ENCODE measurements at regions not wholly inside any gene's neighbourhood (a gene's known extent, or its start where the extent isn't known, plus 50 kb on each side); places are given as distances from the start of the nearest gene placed in this dataset.

DNA sequence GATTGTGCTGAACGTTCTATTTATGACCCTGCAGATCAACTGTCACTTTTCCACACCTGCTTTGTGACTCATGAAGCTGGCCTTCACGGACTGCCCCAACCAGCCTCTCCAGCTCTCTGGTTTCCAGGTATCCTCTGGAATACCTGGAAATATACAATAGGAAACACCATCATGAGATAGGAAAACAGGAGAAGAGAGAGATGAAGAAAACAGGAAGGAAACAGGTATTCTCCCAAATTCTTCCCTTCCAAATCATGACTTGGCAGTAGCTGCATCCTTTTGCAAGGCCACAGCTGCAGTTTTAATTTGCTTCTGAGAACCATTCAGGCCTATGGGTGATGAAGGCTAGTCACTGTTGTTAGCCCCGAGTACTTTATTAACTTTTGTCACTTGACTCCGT is 909.1 kb downstream of the EPHA3 start:
- Histone ChIP-seq H3K9me3 (ENCODE audit: low read depth) (no peaks in the 10 kb centered on the region), H3K36me3 (no peaks in the 10 kb centered on the region), H3F3A (ENCODE audit: low read depth) (no peaks in the 10 kb centered on the region), H3K27me3 (no peaks in the 10 kb centered on the region), H3K79me2 (ENCODE audit: low read depth) (no peaks in the 10 kb centered on the region), H3K4me2 (no peak overlapping the region), H4K20me1 (ENCODE audit: low read depth) (no peaks in the 10 kb centered on the region), H2AFZ (replicated peaks) (no peak overlapping the region), H3K4me1 (peaks cover 11% of the 10 kb centered on the region), H3K4me3 (no peak overlapping the region), H3K27ac (no peak overlapping the region), H3K9ac (no peak overlapping the region)
- Mint-ChIP-seq H3K27me3 (ENCODE audit: insufficient read depth, low read depth) (peaks cover 8% of the 10 kb centered on the region), H3K36me3 (peaks cover 5% of the 10 kb centered on the region), H3K27ac (peak overlapping the region; percentile 88), H3K4me3 (no peak overlapping the region), H3K4me1 (peaks cover 31% of the 10 kb centered on the region), H3K9me3 (peaks cover 20% of the 10 kb centered on the region)
- DNase-seq (ENCODE audit: low spot score) = no peak
- TF ChIP-seq EZH2phosphoT487 (IDR thresholded peaks at IDR 0.05) = no peak
- TF ChIP-seq EZH2 (IDR thresholded peaks at IDR 0.05) = no peak
- TF ChIP-seq, protein P1, sequence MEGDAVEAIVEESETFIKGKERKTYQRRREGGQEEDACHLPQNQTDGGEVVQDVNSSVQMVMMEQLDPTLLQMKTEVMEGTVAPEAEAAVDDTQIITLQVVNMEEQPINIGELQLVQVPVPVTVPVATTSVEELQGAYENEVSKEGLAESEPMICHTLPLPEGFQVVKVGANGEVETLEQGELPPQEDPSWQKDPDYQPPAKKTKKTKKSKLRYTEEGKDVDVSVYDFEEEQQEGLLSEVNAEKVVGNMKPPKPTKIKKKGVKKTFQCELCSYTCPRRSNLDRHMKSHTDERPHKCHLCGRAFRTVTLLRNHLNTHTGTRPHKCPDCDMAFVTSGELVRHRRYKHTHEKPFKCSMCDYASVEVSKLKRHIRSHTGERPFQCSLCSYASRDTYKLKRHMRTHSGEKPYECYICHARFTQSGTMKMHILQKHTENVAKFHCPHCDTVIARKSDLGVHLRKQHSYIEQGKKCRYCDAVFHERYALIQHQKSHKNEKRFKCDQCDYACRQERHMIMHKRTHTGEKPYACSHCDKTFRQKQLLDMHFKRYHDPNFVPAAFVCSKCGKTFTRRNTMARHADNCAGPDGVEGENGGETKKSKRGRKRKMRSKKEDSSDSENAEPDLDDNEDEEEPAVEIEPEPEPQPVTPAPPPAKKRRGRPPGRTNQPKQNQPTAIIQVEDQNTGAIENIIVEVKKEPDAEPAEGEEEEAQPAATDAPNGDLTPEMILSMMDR (IDR thresholded peaks at IDR 0.05) = no peak

- DNase-seq (ENCODE audit: low spot score) = no peak
- Histone ChIP-seq H3K4me3 (no peak overlapping the region), H3K36me3 (no peaks in the 10 kb centered on the region), H3K79me2 (ENCODE audit: low read depth) (no peaks in the 10 kb centered on the region), H3K27ac (no peak overlapping the region), H3K27me3 (no peaks in the 10 kb centered on the region), H3K4me1 (peaks cover 11% of the 10 kb centered on the region), H3F3A (ENCODE audit: low read depth) (no peaks in the 10 kb centered on the region), H4K20me1 (ENCODE audit: low read depth) (no peaks in the 10 kb centered on the region), H3K9ac (no peak overlapping the region), H3K4me2 (no peak overlapping the region), H2AFZ (replicated peaks) (no peak overlapping the region), H3K9me3 (ENCODE audit: low read depth) (no peaks in the 10 kb centered on the region)
- Mint-ChIP-seq H3K27me3 (ENCODE audit: insufficient read depth, low read depth) (peaks cover 2% of the 10 kb centered on the region), H3K36me3 (peaks cover 7% of the 10 kb centered on the region), H3K4me1 (peaks cover 27% of the 10 kb centered on the region), H3K4me3 (no peak overlapping the region), H3K27ac (no peak overlapping the region), H3K9me3 (peaks cover 16% of the 10 kb centered on the region)
- TF ChIP-seq EZH2phosphoT487 (IDR thresholded peaks at IDR 0.05) (no peak), EZH2 (IDR thresholded peaks at IDR 0.05) (no peak)
- TF ChIP-seq, protein P1 (IDR thresholded peaks at IDR 0.05) = no peak
These were observed 911.4 kb downstream of the EPHA3 start for GRCh38 chr3:90018779-90019178.

DNA sequence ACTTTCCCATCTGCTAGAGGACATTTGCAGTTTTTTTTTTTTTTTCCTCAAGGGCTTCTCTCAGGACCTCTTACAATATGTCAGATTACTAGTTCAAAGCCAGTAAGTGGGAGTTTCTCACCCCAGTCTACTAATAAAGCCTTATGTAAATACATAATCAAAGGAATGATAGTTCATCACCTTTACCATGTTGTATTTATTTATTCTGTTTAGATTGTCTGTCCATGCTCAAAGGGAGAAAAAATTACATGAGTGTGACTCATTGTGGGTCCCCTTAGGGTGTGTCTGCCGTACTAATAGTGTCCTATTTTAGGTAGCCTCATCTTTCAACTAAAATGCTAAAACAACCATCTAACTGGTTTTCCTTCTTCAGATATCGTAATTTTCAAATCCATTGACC is 917.6 kb downstream of the EPHA3 start:
- no peak overlapping the region for H3K4me2 ChIP-seq
- H3K9me3 Mint-ChIP-seq = peaks cover 16% of the 10 kb centered on the region
- no peaks in the 10 kb centered on the region for H3K4me1 ChIP-seq
- peaks cover 2% of the 10 kb centered on the region for H3K9me3 ChIP-seq (ENCODE audit: low read depth)
- H3K27ac ChIP-seq = no peak overlapping the region
- no peaks in the 10 kb centered on the region for H4K20me1 ChIP-seq (ENCODE audit: low read depth)
- no peak overlapping the region for H3K4me3 Mint-ChIP-seq
- H3K36me3 ChIP-seq = no peaks in the 10 kb centered on the region
- peaks cover 26% of the 10 kb centered on the region for H3K4me1 Mint-ChIP-seq
- no peak overlapping the region for H3K9ac ChIP-seq
- DNase-seq (ENCODE audit: low spot score) = no peak
- peaks cover 2% of the 10 kb centered on the region for H3K27me3 Mint-ChIP-seq (ENCODE audit: insufficient read depth, low read depth)
- no peak overlapping the region for H2AFZ ChIP-seq (replicated peaks)
- peak overlapping the region; percentile 61 for H3K27ac Mint-ChIP-seq
- H3F3A ChIP-seq (ENCODE audit: low read depth) = no peaks in the 10 kb centered on the region
- H3K4me3 ChIP-seq = no peak overlapping the region
- H3K79me2 ChIP-seq (ENCODE audit: low read depth) = no peaks in the 10 kb centered on the region
- H3K27me3 ChIP-seq = no peaks in the 10 kb centered on the region
- TF ChIP-seq EZH2 (IDR thresholded peaks at IDR 0.05) (no peak), EZH2phosphoT487 (IDR thresholded peaks at IDR 0.05) (no peak)
- TF ChIP-seq, protein P1 (IDR thresholded peaks at IDR 0.05) = no peak
- peaks cover 8% of the 10 kb centered on the region for H3K36me3 Mint-ChIP-seq

All from neural progenitor cell (in vitro differentiated cells).